OCI-LY1 (cell line): ENCODE measurements at regions not wholly inside any gene's neighbourhood (a gene's known extent, or its start where the extent isn't known, plus 50 kb on each side); places are given as distances from the start of the nearest gene placed in this dataset.

ENCODE experiments used
- H2AFZ ChIP-seq: fragments of 200-600 bp; sonication (generic), shearing (Covaris generic); 2 replicates; pipeline ENCODE4 v1.6.0; 2014; ENCODE audit warnings: antibody characterized with exemption, mild to moderate bottlenecking, low read length
- H3F3A ChIP-seq: fragments of 200-600 bp; sonication (generic), shearing (Covaris generic); 2 replicates; pipeline ENCODE4 v1.6.0; 2014; ENCODE audit warnings: mild to moderate bottlenecking, antibody characterized with exemption, low read length, moderate library complexity; ENCODE audit not compliant: insufficient read depth
- H3K27ac ChIP-seq: fragments of 200-600 bp; sonication (generic); 2 replicates; pipeline ENCODE4 v1.5.1; 2014; ENCODE audit warnings: low read length, mixed run types, mild to moderate bottlenecking, low read depth; ENCODE audit not compliant: poor library complexity, severe bottlenecking
- H3K27me3 ChIP-seq: fragments of 200-600 bp; sonication (generic); 2 replicates; pipeline ENCODE4 v1.6.0; 2014; ENCODE audit warnings: antibody characterized with exemption, mild to moderate bottlenecking, low read length, moderate library complexity; ENCODE audit not compliant: insufficient read depth
- H3K36me3 ChIP-seq: fragments of 200-600 bp; sonication (generic); 2 replicates; pipeline ENCODE4 v1.6.1; 2014; ENCODE audit warnings: mild to moderate bottlenecking, antibody characterized with exemption, low read length, moderate library complexity, mixed read lengths; ENCODE audit not compliant: insufficient read depth
- H3K4me1 ChIP-seq: fragments of 200-600 bp; sonication (generic); 2 replicates; pipeline ENCODE4 v1.5.1; 2014; ENCODE audit warnings: mild to moderate bottlenecking, low read length, moderate library complexity; ENCODE audit not compliant: insufficient read depth, severe bottlenecking
- H3K4me2 ChIP-seq: fragments of 200-600 bp; sonication (generic), shearing (Covaris generic); 2 replicates; pipeline ENCODE4 v1.6.1; 2014; ENCODE audit warnings: low read length
- H3K4me3 ChIP-seq: fragments of 200-600 bp; sonication (generic); 2 replicates; pipeline ENCODE4 v1.5.1; 2014; ENCODE audit warnings: low read length, low read depth, mild to moderate bottlenecking, mixed read lengths; ENCODE audit not compliant: poor library complexity, severe bottlenecking
- H3K79me2 ChIP-seq: fragments of 200-600 bp; shearing (Covaris generic); 2 replicates; pipeline ENCODE4 v1.6.1; 2016; ENCODE audit warnings: mixed run types, low read length, mixed read lengths; ENCODE audit not compliant: insufficient read depth
- H3K9ac ChIP-seq: fragments of 200-600 bp; sonication (generic), shearing (Covaris generic); 2 replicates; pipeline ENCODE4 v1.6.1; 2014; ENCODE audit warnings: mild to moderate bottlenecking, low read length, mixed read lengths
- H3K9me2 ChIP-seq: fragments of 200-600 bp; sonication (generic), shearing (Covaris generic); 2 replicates; pipeline ENCODE4 v1.6.1; 2014; ENCODE audit warnings: low read depth, mild to moderate bottlenecking, low read length, mixed read lengths
- H3K9me3 ChIP-seq: fragments of 200-600 bp; shearing (Covaris generic); 2 replicates; pipeline ENCODE4 v1.6.1; 2014; ENCODE audit warnings: low read length, mixed read lengths
- H4K20me1 ChIP-seq: fragments of 200-600 bp; sonication (generic), shearing (Covaris generic); 2 replicates; pipeline ENCODE4 v1.6.0; 2016; ENCODE audit warnings: mild to moderate bottlenecking, low read length; ENCODE audit not compliant: insufficient read depth
- CTCF ChIP-seq: fragments of 200-600 bp; sonication (generic), shearing (Covaris generic); IDR thresholded peaks from 2 replicates; pipeline ENCODE4 v1.5.1; 2017; ENCODE audit warnings: mild to moderate bottlenecking, antibody characterized with exemption, low read length, moderate library complexity, mixed read lengths
- EZH2 ChIP-seq: fragments of 200-600 bp; sonication (generic), shearing (Covaris generic); IDR thresholded peaks from 2 replicates; pipeline ENCODE4 v1.8.0; 2017; ENCODE audit warnings: borderline replicate concordance, mixed run types, mild to moderate bottlenecking, antibody characterized with exemption, low read length, moderate library complexity, mixed read lengths

DNA sequence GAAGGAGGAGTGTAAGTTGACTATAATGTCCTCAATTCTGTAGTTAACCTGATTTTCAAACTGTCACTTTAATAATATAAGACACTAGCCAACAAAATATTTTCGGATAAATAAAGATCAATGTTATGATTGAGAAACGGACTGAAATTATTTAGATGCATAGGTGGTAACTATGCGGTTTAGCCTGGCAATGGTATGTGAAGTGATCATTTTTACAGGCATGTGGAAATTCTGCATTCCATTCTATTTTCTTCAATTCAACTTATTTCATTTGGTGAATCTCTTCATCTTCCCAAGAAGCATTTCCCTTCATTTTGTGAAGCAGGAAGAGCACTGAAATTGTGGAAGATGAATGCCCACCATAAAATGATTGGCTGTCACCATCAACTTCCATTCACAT lies 1457.5 kb upstream of the CDH9 start:
- no peaks in the 10 kb centered on the region for H3K9me3 ChIP-seq
- no peaks in the 10 kb centered on the region for H3K27me3 ChIP-seq
- no peak overlapping the region for H3K4me3 ChIP-seq
- H4K20me1 ChIP-seq = no peaks in the 10 kb centered on the region
- H3K4me2 ChIP-seq = no peak overlapping the region
- H3K9ac ChIP-seq = no peak overlapping the region
- no peak overlapping the region for H2AFZ ChIP-seq
- TF ChIP-seq CTCF (no peak), EZH2 (no peak)
- H3K79me2 ChIP-seq = no peaks in the 10 kb centered on the region
- H3K36me3 ChIP-seq = no peaks in the 10 kb centered on the region
- H3K27ac ChIP-seq = no peak overlapping the region
- H3K4me1 ChIP-seq = no peaks in the 10 kb centered on the region
- no peaks in the 10 kb centered on the region for H3K9me2 ChIP-seq
- no peaks in the 10 kb centered on the region for H3F3A ChIP-seq

DNA sequence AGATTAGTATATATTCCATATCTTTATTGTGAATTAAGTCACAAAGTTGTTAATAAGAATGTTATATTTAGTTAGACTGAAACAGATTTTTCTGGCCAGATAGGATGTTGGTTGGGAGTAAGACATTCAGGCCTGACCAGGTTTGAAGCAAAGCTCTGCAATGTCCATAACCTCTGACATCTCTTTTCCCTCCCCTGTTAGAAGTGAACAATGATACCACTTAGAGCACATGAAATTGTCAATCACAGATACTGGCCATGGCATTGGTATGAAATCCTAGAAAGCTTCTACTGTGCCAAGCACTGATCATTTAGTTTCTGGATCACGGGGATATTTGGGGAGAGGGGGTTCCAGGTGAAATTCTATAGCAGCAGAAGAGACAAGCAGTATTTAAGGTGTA lies 1455.1 kb upstream of the CDH9 start:
- Histone ChIP-seq H4K20me1 (no peaks in the 10 kb centered on the region), H3K9ac (no peak overlapping the region), H3K4me1 (no peaks in the 10 kb centered on the region), H3K27me3 (no peaks in the 10 kb centered on the region), H3K4me2 (no peak overlapping the region), H3K27ac (no peak overlapping the region), H3K4me3 (no peak overlapping the region), H3K9me2 (no peaks in the 10 kb centered on the region), H3K9me3 (no peaks in the 10 kb centered on the region), H2AFZ (no peak overlapping the region), H3F3A (no peaks in the 10 kb centered on the region), H3K36me3 (no peaks in the 10 kb centered on the region), H3K79me2 (no peaks in the 10 kb centered on the region)
- TF ChIP-seq CTCF = no peak
- TF ChIP-seq EZH2 = no peak

GRCh38 chr5:28488752-28489151 lies 1450.4 kb upstream of the CDH9 start:
- Histone ChIP-seq H3K27ac (no peak overlapping the region), H3K9me3 (no peaks in the 10 kb centered on the region), H2AFZ (no peak overlapping the region), H3K36me3 (no peaks in the 10 kb centered on the region), H3K4me3 (no peak overlapping the region), H4K20me1 (no peaks in the 10 kb centered on the region), H3K4me2 (no peak overlapping the region), H3K9me2 (no peaks in the 10 kb centered on the region), H3F3A (no peaks in the 10 kb centered on the region), H3K27me3 (no peaks in the 10 kb centered on the region), H3K4me1 (no peaks in the 10 kb centered on the region), H3K79me2 (no peaks in the 10 kb centered on the region), H3K9ac (no peak overlapping the region)
- no peak for TF ChIP-seq EZH2
- TF ChIP-seq CTCF = no peak
